ENCODE measurements at regions not wholly inside any gene's neighbourhood (a gene's known extent, or its start where the extent isn't known, plus 50 kb on each side); places are given as distances from the start of the nearest gene placed in this dataset.

GRCh38 chr3:17806876-17807275, 64.4 kb upstream of the TBC1D5 start:
- no peak for TF ChIP-seq CTCF (IDR thresholded peaks at IDR 0.05)
- no peak for TF ChIP-seq EP300 (IDR thresholded peaks at IDR 0.05)
- no peak for TF ChIP-seq POLR2AphosphoS5 (IDR thresholded peaks at IDR 0.05)
- TF ChIP-seq POLR2A (IDR thresholded peaks at IDR 0.05): no peak
- no peaks in the 10 kb centered on the region for H3K9me3 ChIP-seq
- ATAC-seq (ENCODE audit: low FRiP score in 2 of 2) (no peak), DNase-seq (no peak)
- H3K4me3 ChIP-seq: no peak overlapping the region
- no peaks in the 10 kb centered on the region for H3K27me3 ChIP-seq
- no peaks in the 10 kb centered on the region for H3K4me1 ChIP-seq
- H3K27ac ChIP-seq: no peak overlapping the region
- WGBS, 2 donors: 76 to 80% methylated on average over 1 of the region's 1 CpG
- H3K36me3 ChIP-seq: no peaks in the 10 kb centered on the region

- no peak overlapping the region for H3K4me3 ChIP-seq
- DNase-seq (no peak), ATAC-seq (ENCODE audit: low FRiP score in 2 of 2) (no peak)
- WGBS, 2 donors: 85 to 90% methylated on average over 5 of the region's 5 CpGs
- no peaks in the 10 kb centered on the region for H3K4me1 ChIP-seq
- no peaks in the 10 kb centered on the region for H3K36me3 ChIP-seq
- no peak overlapping the region for H3K27ac ChIP-seq
- no peak for TF ChIP-seq EP300 (IDR thresholded peaks at IDR 0.05)
- TF ChIP-seq POLR2AphosphoS5 (IDR thresholded peaks at IDR 0.05): no peak
- no peak for TF ChIP-seq POLR2A (IDR thresholded peaks at IDR 0.05)
- no peak for TF ChIP-seq CTCF (IDR thresholded peaks at IDR 0.05)
- H3K9me3 ChIP-seq: no peaks in the 10 kb centered on the region
- H3K27me3 ChIP-seq: no peaks in the 10 kb centered on the region
Observed at GRCh38 chr3:17806201-17806600, 63.8 kb upstream of the TBC1D5 start.

GRCh38 chr3:17805461-17805940, 63.1 kb upstream of the TBC1D5 start:
- no peak for ATAC-seq (ENCODE audit: low FRiP score in 2 of 2)
- H3K4me1 ChIP-seq: no peaks in the 10 kb centered on the region
- DNase-seq: no peak
- TF ChIP-seq POLR2A (IDR thresholded peaks at IDR 0.05): no peak
- TF ChIP-seq POLR2AphosphoS5 (IDR thresholded peaks at IDR 0.05): no peak
- no peak for TF ChIP-seq EP300 (IDR thresholded peaks at IDR 0.05)
- TF ChIP-seq CTCF (IDR thresholded peaks at IDR 0.05): no peak
- H3K36me3 ChIP-seq: no peaks in the 10 kb centered on the region
- 48 to 75% methylated on average over 1 of the region's 1 CpG for WGBS, 2 donors
- H3K4me3 ChIP-seq: no peak overlapping the region
- H3K27me3 ChIP-seq: no peaks in the 10 kb centered on the region
- no peaks in the 10 kb centered on the region for H3K9me3 ChIP-seq
- no peak overlapping the region for H3K27ac ChIP-seq

- Histone ChIP-seq H3K27ac (no peak overlapping the region), H3K27me3 (no peaks in the 10 kb centered on the region), H3K4me1 (no peaks in the 10 kb centered on the region), H3K9me3 (no peaks in the 10 kb centered on the region), H3K36me3 (no peaks in the 10 kb centered on the region), H3K4me3 (no peak overlapping the region)
- DNase-seq (no peak), ATAC-seq (ENCODE audit: low FRiP score in 2 of 2) (no peak)
- WGBS, 2 donors: 58 to 63% methylated on average over 3 of the region's 3 CpGs
- TF ChIP-seq POLR2AphosphoS5 (IDR thresholded peaks at IDR 0.05) (no peak), CTCF (IDR thresholded peaks at IDR 0.05) (no peak), EP300 (IDR thresholded peaks at IDR 0.05) (no peak), POLR2A (IDR thresholded peaks at IDR 0.05) (no peak)
Observed at GRCh38 chr3:17802950-17803349, 60.5 kb upstream of the TBC1D5 start.

GRCh38 chr3:17801131-17801530, 58.7 kb upstream of the TBC1D5 start:
- 51 to 75% methylated on average over 1 of the region's 1 CpG for WGBS, 2 donors
- no peaks in the 10 kb centered on the region for H3K27me3 ChIP-seq
- no peak for DNase-seq

More at GRCh38 chr3:17801131-17801530, 58.7 kb upstream of the TBC1D5 start:
- TF ChIP-seq CTCF (IDR thresholded peaks at IDR 0.05) (no peak), POLR2AphosphoS5 (IDR thresholded peaks at IDR 0.05) (no peak), POLR2A (IDR thresholded peaks at IDR 0.05) (no peak), EP300 (IDR thresholded peaks at IDR 0.05) (no peak)
- H3K4me1 ChIP-seq: no peaks in the 10 kb centered on the region
- H3K9me3 ChIP-seq: no peaks in the 10 kb centered on the region
- no peak for ATAC-seq (ENCODE audit: low FRiP score in 2 of 2)
- H3K36me3 ChIP-seq: no peaks in the 10 kb centered on the region
- no peak overlapping the region for H3K4me3 ChIP-seq
- no peak overlapping the region for H3K27ac ChIP-seq
